ENCODE measurements at regions not wholly inside any gene's neighbourhood (a gene's known extent, or its start where the extent isn't known, plus 50 kb on each side); places are given as distances from the start of the nearest gene placed in this dataset.

- TF ChIP-seq, protein P1, sequence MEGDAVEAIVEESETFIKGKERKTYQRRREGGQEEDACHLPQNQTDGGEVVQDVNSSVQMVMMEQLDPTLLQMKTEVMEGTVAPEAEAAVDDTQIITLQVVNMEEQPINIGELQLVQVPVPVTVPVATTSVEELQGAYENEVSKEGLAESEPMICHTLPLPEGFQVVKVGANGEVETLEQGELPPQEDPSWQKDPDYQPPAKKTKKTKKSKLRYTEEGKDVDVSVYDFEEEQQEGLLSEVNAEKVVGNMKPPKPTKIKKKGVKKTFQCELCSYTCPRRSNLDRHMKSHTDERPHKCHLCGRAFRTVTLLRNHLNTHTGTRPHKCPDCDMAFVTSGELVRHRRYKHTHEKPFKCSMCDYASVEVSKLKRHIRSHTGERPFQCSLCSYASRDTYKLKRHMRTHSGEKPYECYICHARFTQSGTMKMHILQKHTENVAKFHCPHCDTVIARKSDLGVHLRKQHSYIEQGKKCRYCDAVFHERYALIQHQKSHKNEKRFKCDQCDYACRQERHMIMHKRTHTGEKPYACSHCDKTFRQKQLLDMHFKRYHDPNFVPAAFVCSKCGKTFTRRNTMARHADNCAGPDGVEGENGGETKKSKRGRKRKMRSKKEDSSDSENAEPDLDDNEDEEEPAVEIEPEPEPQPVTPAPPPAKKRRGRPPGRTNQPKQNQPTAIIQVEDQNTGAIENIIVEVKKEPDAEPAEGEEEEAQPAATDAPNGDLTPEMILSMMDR (IDR thresholded peaks at IDR 0.05) = no peak
- TF ChIP-seq RAD21 (conservative IDR thresholded peaks at IDR 0.05 in 1 of 2, IDR thresholded peaks at IDR 0.05 in 1 of 2) (no peak), RCOR1 (IDR thresholded peaks at IDR 0.05; ENCODE audit: low read depth, low read length) (no peak), EHMT2 (IDR thresholded peaks at IDR 0.05; ENCODE audit: low read depth) (no peak), POLR2A (IDR thresholded peaks at IDR 0.05; ENCODE audit: low read length) (no peak), KDM5A (IDR thresholded peaks at IDR 0.05) (no peak)
Observed at GRCh38 chr6:121912905-121913304, 477.5 kb downstream of the GJA1 start.

Data from A549 (cell line).